ENCODE measurements at regions not wholly inside any gene's neighbourhood (a gene's known extent, or its start where the extent isn't known, plus 50 kb on each side); places are given as distances from the start of the nearest gene placed in this dataset.

- BruUV-seq (replicated peaks) = no TSS peak
- intact Hi-C loops (cut with micrococcal nuclease; ENCODE audit: unreplicated experiment) (loop anchor here (5.0 kb wide), 1 partner anchor 221 kb away; no protein-coding TSS in a partner anchor), in situ Hi-C loops (cut with HindIII; ENCODE audit: extremely low pct_ligation_motif_present, low pct_unique_long_range_greater_than_20kb) (no loop called here)
- POLR2A ChIA-PET = no interaction called here
- ATAC-seq (no peak), DNase-seq (ENCODE audit: low spot score) (no peak), FAIRE-seq (no peak)
- CTCF ChIA-PET (ENCODE audit: low intra/inter-chr PET ratio, low total read pairs) = no interaction called here
- H3K9me3 ChIP-seq (ENCODE audit: low read length) = no peaks in the 10 kb centered on the region
- no peaks in the 10 kb centered on the region for H3K79me2 ChIP-seq (ENCODE audit: insufficient read depth, low read length)
- H3K4me2 ChIP-seq (ENCODE audit: low read depth, low read length) = no peak overlapping the region
- H4K20me1 ChIP-seq (ENCODE audit: insufficient read depth, low read length) = no peaks in the 10 kb centered on the region
- 0% methylated on average over 2 of the region's 2 CpGs for WGBS (ENCODE audit: low lambda C conversion rate)
- TF ChIP-seq TCF12 (IDR thresholded peaks at IDR 0.05) (no peak), TCF12 (CRISPR knock-in tag; IDR thresholded peaks at IDR 0.05) (no peak), HMGXB3 (CRISPR knock-in tag; IDR thresholded peaks at IDR 0.05; ENCODE audit: borderline replicate concordance) (no peak), THAP9 (CRISPR knock-in tag; IDR thresholded peaks at IDR 0.05; ENCODE audit: borderline replicate concordance) (no peak), ZNF556 (CRISPR knock-in tag; IDR thresholded peaks at IDR 0.05; ENCODE audit: borderline replicate concordance) (no peak)
- H3K4me3 ChIP-seq (replicated peaks in 1 of 3; ENCODE audit: insufficient read depth in 1 of 3, low read depth in 2 of 3, low read length in 3 of 3) = no peak overlapping the region
- H3K36me3 ChIP-seq (replicated peaks in 1 of 2; ENCODE audit: control insufficient read depth in 1 of 2, insufficient read depth in 2 of 2, low read length in 2 of 2) = no peaks in the 10 kb centered on the region
- no peaks in the 10 kb centered on the region for H3K4me1 ChIP-seq (ENCODE audit: insufficient read depth, low read length)
- H3K9ac ChIP-seq (ENCODE audit: insufficient read depth, low read depth, low read length) = no peak overlapping the region
- no peak overlapping the region for H3K27ac ChIP-seq (ENCODE audit: extremely low read length, insufficient read depth, low read length)
- no peak overlapping the region for H2AFZ ChIP-seq (ENCODE audit: low read length)
- H3K27me3 ChIP-seq (ENCODE audit: control insufficient read depth in 1 of 2, insufficient read depth in 2 of 2, low read length in 2 of 2) = no peaks in the 10 kb centered on the region
Measured at GRCh38 chrX:113048480-113048879, 207.8 kb upstream of the AMOT start.
